BLaER1 treated with 17β-estradiol and CSF1 and Interleukin-3, amounts not matched to agents 10 nM and 100 nM (cell line): ENCODE measurements at regions not wholly inside any gene's neighbourhood (a gene's known extent, or its start where the extent isn't known, plus 50 kb on each side); places are given as distances from the start of the nearest gene placed in this dataset.
A peak's percentile ranks its signal among the peaks of the same experiment; 100 is the strongest.
"Not testable (repeated sequence)": the region's sequence is repeated elsewhere in the genome, so short reads cannot be mapped to it uniquely, and the experiment has no call there.

Source experiments
- H3K27ac ChIP-seq, 11 experiments: shearing (Covaris generic); formaldehyde crosslinking; 2 replicates each; pipeline ENCODE4 v1.8.1; 2022
- H3K27me3 ChIP-seq, 11 experiments: shearing (Covaris generic); formaldehyde crosslinking; 2 replicates each; pipeline ENCODE4 v1.8.1; 2022
- H3K36me3 ChIP-seq, 11 experiments: shearing (Covaris generic); formaldehyde crosslinking; 2 replicates each; pipeline ENCODE4 v1.8.1; 2022
- H3K4me1 ChIP-seq, 10 experiments: shearing (Covaris generic); formaldehyde crosslinking; 2 replicates each; pipeline ENCODE4 v1.8.1; 2022
- H3K4me2 ChIP-seq, 11 experiments: shearing (Covaris generic); formaldehyde crosslinking; 2 replicates each; pipeline ENCODE4 v1.8.1; 2022
- H3K4me3 ChIP-seq, 10 experiments: shearing (Covaris generic); formaldehyde crosslinking; 2 replicates each; pipeline ENCODE4 v1.8.1; 2022
- H3K9ac ChIP-seq, 11 experiments: shearing (Covaris generic); formaldehyde crosslinking; 2 replicates each; pipeline ENCODE4 v1.8.1; 2022
- H3K9me3 ChIP-seq, 11 experiments: shearing (Covaris generic); formaldehyde crosslinking; replicated peaks in 1 of 11; 2 replicates each; pipeline ENCODE4 v1.8.1; 2022
- H4K20me1 ChIP-seq, 11 experiments: shearing (Covaris generic); formaldehyde crosslinking; 2 replicates each; pipeline ENCODE4 v1.8.1; 2022
- Cebpa-rat ChIP-seq, 11 experiments: shearing (Covaris generic); IDR thresholded peaks; 2 replicates each; pipeline ENCODE4 v1.8.1; 2022

- Histone ChIP-seq H3K4me1 (peaks cover 0 to 12% (median 3%) of the 10 kb centered on the region in 10 experiments; a peak in 8 of 20 replicates), H3K27me3 (no peaks in the 10 kb centered on the region), H3K27ac (no peak overlapping the region), H3K9ac (no peak overlapping the region), H3K9me3 (peaks cover 0 to 15% (median 5%) of the 10 kb centered on the region in 11 experiments; a peak in 8 of 22 replicates), H3K4me2 (no peak overlapping the region), H3K4me3 (no peak overlapping the region), H4K20me1 (no peaks in the 10 kb centered on the region), H3K36me3 (no peaks in the 10 kb centered on the region)
- no peak for TF ChIP-seq Cebpa-rat (IDR thresholded peaks at IDR 0.05)
Observed at GRCh38 chr4:151530783-151531182, 121.8 kb downstream of the FHIP1A start.

- H3K4me3 ChIP-seq = no peak overlapping the region
- peaks cover 0 to 12% (median 3%) of the 10 kb centered on the region in 10 experiments; a peak in 8 of 20 replicates for H3K4me1 ChIP-seq
- H3K36me3 ChIP-seq = no peaks in the 10 kb centered on the region
- H3K27me3 ChIP-seq = no peaks in the 10 kb centered on the region
- peaks cover 0 to 7% (median 3%) of the 10 kb centered on the region in 11 experiments; a peak in 6 of 22 replicates for H3K9me3 ChIP-seq
- H4K20me1 ChIP-seq = no peaks in the 10 kb centered on the region
- H3K9ac ChIP-seq = no peak overlapping the region
- H3K27ac ChIP-seq = peak overlapping the region in 3 of 11 experiments; percentile 7 to 37 (median 31); a peak in 4 of 22 replicates
- peak overlapping the region in 4 of 11 experiments; percentile 16 to 47 (median 26); a peak in 6 of 22 replicates for H3K4me2 ChIP-seq
- peak in 2 of 11 experiments; percentile 11 to 69; a peak in 3 of 22 replicates for TF ChIP-seq Cebpa-rat (IDR thresholded peaks at IDR 0.05)
Observed at GRCh38 chr4:151532001-151532708, 123.2 kb downstream of the FHIP1A start.

GRCh38 chr4:151534195-151534594 is 125.2 kb downstream of the FHIP1A start:
- TF ChIP-seq Cebpa-rat (IDR thresholded peaks at IDR 0.05) = no peak
- Histone ChIP-seq H3K4me3 (no peak overlapping the region), H3K9ac (no peak overlapping the region), H3K36me3 (no peaks in the 10 kb centered on the region), H3K27me3 (no peaks in the 10 kb centered on the region), H3K9me3 (no peaks in the 10 kb centered on the region), H3K4me2 (no peak overlapping the region), H4K20me1 (no peaks in the 10 kb centered on the region), H3K4me1 (peaks cover 2 to 15% (median 5%) of the 10 kb centered on the region in 10 experiments; a peak in 12 of 20 replicates), H3K27ac (no peak overlapping the region)

- Histone ChIP-seq H3K4me2 (no peak overlapping the region), H4K20me1 (no peaks in the 10 kb centered on the region), H3K4me3 (no peak overlapping the region), H3K36me3 (no peaks in the 10 kb centered on the region), H3K9me3 (no peaks in the 10 kb centered on the region), H3K9ac (no peak overlapping the region), H3K4me1 (peaks cover 3 to 19% (median 8%) of the 10 kb centered on the region in 10 experiments; a peak in 12 of 20 replicates), H3K27me3 (no peaks in the 10 kb centered on the region), H3K27ac (no peak overlapping the region)
- no peak for TF ChIP-seq Cebpa-rat (IDR thresholded peaks at IDR 0.05)
Observed at GRCh38 chr4:151535366-151535765, 126.4 kb downstream of the FHIP1A start.

GRCh38 chr4:151537687-151538086 is 128.7 kb downstream of the FHIP1A start:
- TF ChIP-seq Cebpa-rat (IDR thresholded peaks at IDR 0.05) = no peak

GRCh38 chr4:151538963-151539362 is 130.0 kb downstream of the FHIP1A start:
- H3K4me3 ChIP-seq = no peak overlapping the region
- H3K9me3 ChIP-seq = no peaks in the 10 kb centered on the region
- H4K20me1 ChIP-seq = no peaks in the 10 kb centered on the region
- H3K27me3 ChIP-seq = no peaks in the 10 kb centered on the region
- peak overlapping the region in 5 of 11 experiments; percentile 2 to 20 (median 15); a peak in 2 of 22 replicates for H3K4me2 ChIP-seq
- no peaks in the 10 kb centered on the region for H3K36me3 ChIP-seq
- TF ChIP-seq Cebpa-rat (IDR thresholded peaks at IDR 0.05) = no peak
- peaks cover 2 to 9% (median 6%) of the 10 kb centered on the region in 10 experiments; a peak in 6 of 20 replicates for H3K4me1 ChIP-seq
- H3K9ac ChIP-seq = no peak overlapping the region
- H3K27ac ChIP-seq = no peak overlapping the region

More at GRCh38 chr4:151537687-151538086, 128.7 kb downstream of the FHIP1A start:
- no peaks in the 10 kb centered on the region for H3K36me3 ChIP-seq
- no peaks in the 10 kb centered on the region for H3K27me3 ChIP-seq
- H3K27ac ChIP-seq = no peak overlapping the region
- no peaks in the 10 kb centered on the region for H4K20me1 ChIP-seq
- H3K4me1 ChIP-seq = peaks cover 2 to 10% (median 6%) of the 10 kb centered on the region in 10 experiments; a peak in 10 of 20 replicates
- H3K9me3 ChIP-seq = no peaks in the 10 kb centered on the region
- H3K4me3 ChIP-seq = no peak overlapping the region
- H3K4me2 ChIP-seq = no peak overlapping the region
- H3K9ac ChIP-seq = no peak overlapping the region

- no peaks in the 10 kb centered on the region for H4K20me1 ChIP-seq
- no peak overlapping the region for H3K27ac ChIP-seq
- no peaks in the 10 kb centered on the region for H3K36me3 ChIP-seq
- no peaks in the 10 kb centered on the region for H3K27me3 ChIP-seq
- H3K9ac ChIP-seq = no peak overlapping the region
- no peak overlapping the region for H3K4me3 ChIP-seq
- no peak for TF ChIP-seq Cebpa-rat (IDR thresholded peaks at IDR 0.05)
- H3K4me1 ChIP-seq = peaks cover 2 to 9% (median 6%) of the 10 kb centered on the region in 10 experiments; a peak in 6 of 20 replicates
- no peak overlapping the region for H3K4me2 ChIP-seq
- no peaks in the 10 kb centered on the region for H3K9me3 ChIP-seq
Observed at GRCh38 chr4:151540728-151541388, 131.9 kb downstream of the FHIP1A start.

- TF ChIP-seq Cebpa-rat (IDR thresholded peaks at IDR 0.05) = no peak
- no peaks in the 10 kb centered on the region for H3K9me3 ChIP-seq
- no peaks in the 10 kb centered on the region for H3K27me3 ChIP-seq
- no peak overlapping the region for H3K4me2 ChIP-seq
- H3K4me1 ChIP-seq = peaks cover 2 to 9% (median 6%) of the 10 kb centered on the region in 10 experiments; a peak in 6 of 20 replicates
- no peaks in the 10 kb centered on the region for H3K36me3 ChIP-seq
- no peaks in the 10 kb centered on the region for H4K20me1 ChIP-seq
- H3K4me3 ChIP-seq = no peak overlapping the region
- no peak overlapping the region for H3K9ac ChIP-seq
- no peak overlapping the region for H3K27ac ChIP-seq
Observed at GRCh38 chr4:151541389-151542071, 132.6 kb downstream of the FHIP1A start.

GRCh38 chr4:151548708-151549107 is 139.7 kb downstream of the FHIP1A start:
- no peak overlapping the region for H3K4me3 ChIP-seq

GRCh38 chr4:151549378-151549777 is 140.4 kb downstream of the FHIP1A start:
- H3K27me3 ChIP-seq, H4K20me1 ChIP-seq, H3K27ac ChIP-seq, H3K4me2 ChIP-seq, H3K36me3 ChIP-seq, H3K9ac ChIP-seq, H3K4me3 ChIP-seq, H3K4me1 ChIP-seq: not testable (repeated sequence)
- H3K9me3 ChIP-seq = peaks cover 32 to 45% (median 38%) of the 10 kb centered on the region in 11 experiments

More at GRCh38 chr4:151548708-151549107, 139.7 kb downstream of the FHIP1A start:
- Histone ChIP-seq H3K27ac (no peak overlapping the region), H3K27me3 (no peaks in the 10 kb centered on the region), H3K4me1 (no peaks in the 10 kb centered on the region), H3K9me3 (peaks cover 32 to 45% (median 38%) of the 10 kb centered on the region in 11 experiments), H3K36me3 (0 out of 22 replicates have a peak, but pooled peaks cover 0 to 4% (median 0%) of the 10 kb centered on the region in 11 experiments), H3K4me2 (no peak overlapping the region), H4K20me1 (no peaks in the 10 kb centered on the region), H3K9ac (no peak overlapping the region)
- no peak for TF ChIP-seq Cebpa-rat (IDR thresholded peaks at IDR 0.05)
